HG03469 (cell line): ENCODE measurements at regions not wholly inside any gene's neighbourhood (a gene's known extent, or its start where the extent isn't known, plus 50 kb on each side); places are given as distances from the start of the nearest gene placed in this dataset.
"Not testable (repeated sequence)": the region's sequence is repeated elsewhere in the genome, so short reads cannot be mapped to it uniquely, and the experiment has no call there.

Experiments
- ATAC-seq: cut with Tn5 transposase; IDR thresholded peaks from one replicate; pipeline ENCODE4 v1.9.1; 2021; ENCODE audit warnings: mild to moderate bottlenecking, moderate library complexity, moderate number of reproducible peaks; ENCODE audit not compliant: unreplicated experiment

DNA sequence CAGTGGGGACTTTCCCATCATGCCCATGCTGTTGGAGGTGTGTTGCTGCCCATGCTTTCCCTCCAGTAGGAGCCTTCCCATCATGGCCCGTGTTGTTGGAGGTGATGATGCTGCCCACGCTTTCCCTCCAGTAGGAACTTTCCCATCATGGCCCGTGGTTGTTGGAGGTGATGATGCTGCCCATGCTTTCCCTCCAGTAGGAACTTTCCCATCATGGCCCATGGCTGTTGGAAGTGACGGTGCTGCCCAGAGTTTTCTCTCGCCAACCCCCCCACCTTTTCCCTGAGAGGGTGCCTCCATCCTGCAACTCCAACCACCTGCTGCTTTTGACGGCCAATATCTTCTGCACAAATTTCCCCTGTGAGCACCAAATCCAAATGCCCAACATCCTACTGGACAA is 205.7 kb downstream of the TOMM20 start:
- no peak for ATAC-seq

DNA sequence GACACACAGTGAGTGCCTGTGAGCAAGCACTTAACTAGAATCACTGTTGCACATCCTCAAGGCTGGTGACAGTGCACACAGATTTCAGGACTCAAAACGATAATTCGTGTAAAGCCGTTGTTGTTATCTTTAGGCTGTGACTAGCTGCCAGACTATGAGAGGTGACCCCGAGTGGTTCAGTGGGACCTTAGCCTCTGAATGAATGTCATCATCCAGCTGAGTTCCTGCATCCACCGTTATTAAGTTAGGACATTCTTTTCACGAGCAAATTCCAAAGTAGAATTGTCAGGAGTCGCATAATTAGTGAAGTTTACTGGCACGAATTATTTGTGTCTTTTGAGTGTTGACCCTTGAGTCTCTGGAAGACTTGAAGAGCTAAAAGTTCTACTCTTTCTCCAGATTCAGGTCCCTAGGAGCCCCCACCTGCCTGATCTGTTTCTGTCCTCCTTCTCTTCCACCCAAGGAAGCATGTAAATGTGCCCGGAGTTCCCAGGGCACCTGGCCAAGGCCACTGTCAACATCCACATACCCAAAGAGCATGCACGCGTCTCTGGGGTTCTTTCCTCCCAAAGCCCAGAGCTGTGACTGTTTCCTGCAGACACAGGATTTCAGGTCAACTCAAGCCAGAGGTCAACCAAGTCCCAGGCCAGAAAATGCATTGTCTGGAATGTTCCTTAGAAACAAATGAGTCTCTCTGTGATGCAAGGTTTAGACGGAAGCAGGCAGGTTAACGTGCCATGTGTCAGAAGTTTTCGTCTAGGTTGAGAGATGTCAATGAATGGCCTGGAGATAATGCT is 207.2 kb downstream of the TOMM20 start:
- no peak for ATAC-seq

DNA sequence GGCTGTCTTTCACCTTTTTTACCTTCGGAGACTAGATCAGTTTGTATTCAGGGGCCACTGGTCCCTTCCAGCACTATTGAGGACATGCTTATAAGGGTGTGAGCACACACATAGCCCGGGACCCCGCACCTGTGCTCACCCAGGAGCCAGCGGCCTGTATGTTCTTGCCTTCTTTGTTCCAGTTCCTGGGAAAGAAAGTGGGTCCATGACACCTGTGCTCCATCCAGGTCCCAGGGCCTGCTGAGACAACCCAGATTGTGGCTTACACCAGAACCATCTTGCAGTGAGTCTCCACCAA is 207.8 kb downstream of the TOMM20 start:
- ATAC-seq: no peak

DNA sequence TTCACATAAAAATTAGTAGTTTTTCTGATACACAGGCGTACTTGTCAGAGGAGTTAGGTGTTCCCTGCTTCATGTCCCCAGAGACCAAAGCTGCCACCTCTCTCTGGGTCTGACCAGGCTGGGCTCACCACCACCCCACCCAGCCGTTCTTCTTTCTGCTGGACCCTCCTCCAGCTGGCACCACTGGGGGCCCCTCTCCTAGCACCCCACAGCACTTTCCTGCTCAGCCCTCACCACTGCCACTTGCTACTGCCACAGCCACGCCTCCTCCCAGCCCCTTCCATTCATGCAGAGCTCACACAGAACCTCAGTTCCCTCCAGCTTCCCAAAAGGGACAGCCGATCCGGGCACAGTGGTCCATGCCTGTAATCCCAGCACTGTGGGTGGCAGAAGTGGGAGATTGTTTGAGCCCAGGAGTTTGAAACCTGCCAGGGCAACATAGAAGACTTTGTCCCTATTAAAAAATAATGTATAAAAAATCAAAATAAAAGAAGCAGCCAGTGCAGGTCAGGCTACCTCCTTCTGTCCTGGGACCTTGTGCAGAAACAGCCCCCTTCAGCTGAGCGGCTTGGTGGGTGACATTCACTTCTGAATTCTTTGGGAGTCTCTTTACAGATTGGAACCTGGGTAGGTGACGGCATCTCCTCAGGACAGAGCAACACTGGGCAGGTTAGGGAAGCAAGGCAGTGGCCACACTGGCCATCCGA is 208.3 kb downstream of the TOMM20 start:
- ATAC-seq: no peak

DNA sequence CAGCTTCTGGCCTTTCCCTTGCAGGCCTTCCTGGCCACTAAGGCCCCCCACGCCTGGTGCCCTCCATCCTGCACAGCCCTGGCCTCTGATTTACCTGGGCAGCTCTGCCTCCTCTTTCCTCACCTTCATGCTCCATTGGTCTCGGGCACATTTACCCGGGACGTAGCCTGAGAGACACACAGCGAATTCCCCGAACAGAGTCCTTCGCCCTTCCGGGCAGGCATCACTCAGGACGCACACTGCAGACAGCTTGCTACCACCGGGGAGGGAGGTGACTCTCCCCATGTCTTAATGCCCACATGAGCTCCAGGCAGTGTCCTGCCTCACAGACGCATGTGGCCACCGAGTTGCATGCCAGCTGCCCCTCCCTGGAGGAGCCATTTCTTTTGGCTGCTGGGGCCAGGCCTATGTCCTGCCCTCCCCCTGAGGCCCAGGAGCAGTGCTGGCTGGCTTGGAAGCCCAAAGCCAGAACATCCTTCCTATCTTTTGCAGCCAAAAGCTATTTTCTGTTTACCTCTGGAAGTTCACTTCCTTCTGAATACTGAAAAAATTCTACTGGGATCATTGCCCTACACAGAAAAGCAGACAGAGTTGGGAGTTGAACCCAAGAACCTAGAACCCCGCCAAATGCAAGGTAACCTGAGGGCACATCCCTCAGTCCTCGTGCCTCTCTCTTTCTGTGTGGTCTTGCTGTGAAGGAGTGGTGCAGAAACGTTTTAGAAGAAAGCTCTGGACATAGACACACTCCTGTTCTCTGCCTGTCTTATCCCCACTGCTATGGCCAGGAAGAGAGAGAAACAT is 209.5 kb downstream of the TOMM20 start:
- no peak for ATAC-seq

- ATAC-seq: no peak
These were observed 210.3 kb downstream of the TOMM20 start for GRCh38 chr1:234918181-234918841.

GRCh38 chr1:234917495-234918180 is 211.0 kb downstream of the TOMM20 start:
- ATAC-seq: no peak

DNA sequence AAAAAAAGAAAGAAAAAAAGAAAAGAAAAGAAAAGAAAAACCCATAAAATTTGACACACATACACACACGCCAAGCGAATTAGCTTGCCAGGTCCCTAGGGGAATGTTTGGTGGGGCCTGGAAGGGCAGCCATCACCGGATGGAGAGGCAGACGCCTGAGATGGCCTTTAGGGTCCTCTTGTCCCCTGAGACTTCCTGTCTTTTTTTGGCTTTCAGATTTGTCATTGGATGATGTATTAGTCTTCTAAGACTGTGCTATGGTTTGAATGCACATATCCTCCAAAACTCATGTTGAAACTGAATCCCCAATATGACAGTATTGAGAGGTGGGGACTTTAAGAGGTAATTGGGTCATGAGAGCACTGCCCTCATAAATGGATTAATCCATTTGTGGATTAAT is 211.8 kb downstream of the TOMM20 start:
- no peak for ATAC-seq

DNA sequence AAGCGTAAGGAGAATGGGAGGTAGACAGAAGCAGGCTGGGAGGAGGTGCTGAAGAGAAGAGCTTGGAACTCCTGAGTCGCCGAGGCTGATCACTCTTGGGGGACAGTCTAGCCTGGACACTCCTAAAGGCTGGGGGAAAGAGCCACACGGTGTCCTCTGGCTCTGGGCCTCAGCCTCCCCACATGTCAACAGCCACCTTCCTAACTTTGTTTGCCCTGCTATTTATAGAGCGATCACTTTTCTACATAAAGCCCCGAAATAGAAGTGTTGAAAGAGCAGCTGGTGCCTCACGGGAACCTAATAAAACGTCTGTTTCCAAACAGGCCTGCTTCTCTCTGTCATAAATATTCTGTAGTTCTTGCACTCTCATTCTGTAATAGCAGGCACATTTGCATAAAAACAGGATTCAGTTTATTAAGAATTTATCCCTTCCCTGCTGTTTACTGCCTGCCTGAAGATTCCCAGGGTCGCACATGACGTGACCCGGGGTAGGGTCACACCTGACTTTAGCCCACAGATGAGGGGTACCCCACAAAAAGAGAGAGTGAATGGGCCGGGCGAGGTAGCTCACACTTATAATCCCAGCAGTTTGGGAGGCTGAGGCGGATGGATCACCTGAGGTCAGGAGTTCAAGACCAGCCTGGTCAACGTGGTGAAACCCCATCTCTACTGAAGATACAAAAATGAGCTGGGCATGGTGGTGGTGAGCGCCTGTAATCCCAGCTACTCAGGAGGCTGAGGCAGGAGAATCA is 212.5 kb downstream of the TOMM20 start:
- ATAC-seq: no peak

- ATAC-seq: no peak
These were observed 213.9 kb downstream of the TOMM20 start for GRCh38 chr1:234914606-234915290.

DNA sequence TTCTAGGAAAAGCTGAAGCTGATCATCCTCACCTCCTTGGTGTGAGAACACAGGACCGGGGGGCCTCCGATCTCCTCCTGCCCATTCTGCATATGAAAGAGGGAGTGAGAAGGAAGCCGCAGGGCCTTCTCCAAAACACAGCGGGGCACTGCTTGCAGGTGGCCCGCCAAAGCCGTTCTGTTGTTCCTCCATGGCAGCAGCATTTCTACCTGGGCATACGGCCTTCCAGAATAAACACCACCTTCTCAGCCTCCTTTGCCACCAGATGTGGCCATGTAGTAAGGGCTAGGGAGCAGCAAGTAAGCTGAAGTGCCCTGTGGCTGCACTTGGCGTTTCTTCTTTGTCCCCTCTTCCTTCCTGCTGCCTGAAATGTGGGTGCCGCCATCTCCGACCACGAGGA is 214.9 kb downstream of the TOMM20 start:
- no peak for ATAC-seq

GRCh38 chr1:234913278-234913649 is 215.4 kb downstream of the TOMM20 start:
- no peak for ATAC-seq

DNA sequence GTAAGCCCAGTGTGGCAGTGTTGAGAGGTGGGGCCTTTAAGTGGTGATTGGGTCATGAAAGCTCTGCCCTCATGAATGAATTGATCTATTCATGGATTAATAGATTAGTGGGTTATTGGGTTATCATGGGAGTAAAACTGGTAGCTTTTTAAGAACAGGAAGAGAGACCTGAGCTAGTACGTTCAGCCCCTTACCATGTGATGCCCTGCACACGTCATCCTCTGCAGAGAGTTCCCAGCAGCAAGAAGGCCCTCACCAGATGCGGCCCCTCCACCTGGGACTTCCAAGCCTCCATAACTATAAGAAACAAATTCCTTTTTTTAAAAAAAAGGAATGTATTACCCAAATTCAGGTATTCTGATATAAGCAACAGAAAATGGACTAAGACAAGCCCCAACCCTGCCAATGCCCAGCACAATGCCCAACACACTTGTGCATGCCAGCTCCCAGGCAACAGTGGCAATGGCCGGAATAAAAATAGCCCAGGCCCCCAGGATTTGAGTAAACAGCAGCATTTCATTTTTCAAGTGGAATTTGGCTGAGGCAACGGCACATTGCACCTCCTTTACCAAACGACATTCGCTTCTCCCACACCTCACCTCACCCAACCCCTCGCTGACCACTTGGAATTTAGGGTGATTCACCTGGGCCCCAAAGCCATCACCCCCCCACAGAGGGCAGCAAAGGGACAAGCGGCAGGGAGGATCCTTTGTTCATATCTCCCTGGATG is 215.9 kb downstream of the TOMM20 start:
- no peak for ATAC-seq

GRCh38 chr1:234911787-234912186 is 216.8 kb downstream of the TOMM20 start:
- ATAC-seq: no peak

DNA sequence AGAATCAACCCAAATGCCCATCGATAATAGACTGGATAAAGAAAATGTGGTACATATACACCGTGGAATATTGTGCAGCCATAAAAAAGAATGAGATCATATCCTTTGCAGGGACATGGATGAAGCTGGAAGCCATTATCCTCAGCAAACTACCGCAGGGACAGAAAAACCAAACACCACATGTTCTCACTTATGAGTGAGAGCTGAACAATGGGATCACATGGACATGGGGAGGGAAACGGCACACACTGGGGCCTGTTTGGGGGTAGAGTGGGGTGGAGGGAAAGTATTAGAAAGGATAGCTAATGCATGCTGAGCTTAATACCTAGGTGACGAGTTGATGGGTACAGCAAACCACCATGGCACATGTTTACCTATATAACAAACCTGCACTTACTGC is 217.5 kb downstream of the TOMM20 start:
- ATAC-seq: not testable (repeated sequence)

GRCh38 chr1:234909851-234910250 is 218.8 kb downstream of the TOMM20 start:
- ATAC-seq: no peak

GRCh38 chr1:234909307-234909810 is 219.3 kb downstream of the TOMM20 start:
- no peak for ATAC-seq

DNA sequence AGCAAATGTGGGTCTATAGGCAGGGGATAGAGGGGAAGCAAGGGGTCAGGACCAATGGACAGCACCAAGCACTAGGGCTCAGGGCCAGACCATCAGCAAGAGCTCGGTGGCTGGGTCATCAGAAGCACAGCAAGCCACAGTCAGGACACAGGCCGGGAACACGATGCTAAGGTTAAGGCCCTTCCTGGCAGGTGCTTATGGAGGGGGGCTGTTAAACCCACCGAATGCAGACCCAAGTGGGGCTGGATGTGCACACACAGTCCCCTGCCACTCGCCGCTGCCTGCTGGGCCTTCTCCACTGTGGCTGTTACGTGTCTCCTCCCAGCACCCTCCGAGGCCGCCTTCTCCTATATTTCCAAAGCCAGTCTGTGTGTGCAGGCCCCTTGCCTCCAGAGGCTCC is 220.1 kb downstream of the TOMM20 start:
- ATAC-seq: no peak
